Liver (tissue), 7 donors: ENCODE measurements at regions not wholly inside any gene's neighbourhood (a gene's known extent, or its start where the extent isn't known, plus 50 kb on each side); places are given as distances from the start of the nearest gene placed in this dataset.

ENCODE experiments used
- DNase-seq: peaks from one replicate; pipeline ENCODE4 v3.0.0-alpha.2; 2017; ENCODE audit warnings: low spot score
- H3K27ac ChIP-seq, 2 donors: one replicate each; pipeline ENCODE4 v1.7.0; 2013; ENCODE audit warnings: inconsistent platforms in 2 of 2, low read length in 2 of 2, control low read depth in 1 of 2, low read depth in 1 of 2, mild to moderate bottlenecking in 1 of 2
- H3K27me3 ChIP-seq, 4 donors: one replicate each; pipeline versions ENCODE4 v1.6.1 to v1.7.0; 2013; ENCODE audit warnings: low read length in 3 of 4, inconsistent platforms in 1 of 4, mild to moderate bottlenecking in 1 of 4, moderate library complexity in 1 of 4; ENCODE audit not compliant: control insufficient read depth in 4 of 4, insufficient read depth in 4 of 4
- H3K36me3 ChIP-seq, 4 donors: one replicate each; pipeline versions ENCODE4 v1.6.1 to v1.7.0; 2013; ENCODE audit warnings: low read length in 3 of 4, mild to moderate bottlenecking in 3 of 4, low read depth in 1 of 4, moderate library complexity in 1 of 4; ENCODE audit not compliant: control insufficient read depth in 4 of 4, insufficient read depth in 3 of 4
- H3K4me1 ChIP-seq, 4 donors: one replicate each; pipeline versions ENCODE4 v1.6.1 to v1.7.0; 2013; ENCODE audit warnings: low read length in 3 of 4, mild to moderate bottlenecking in 3 of 4, moderate library complexity in 1 of 4; ENCODE audit not compliant: control insufficient read depth in 4 of 4, insufficient read depth in 4 of 4
- H3K4me3 ChIP-seq, 3 donors: one replicate each; pipeline versions ENCODE4 v1.6.1 to v1.7.0; 2013; ENCODE audit warnings: low read length in 3 of 3, control low read depth in 1 of 3, low read depth in 1 of 3, mild to moderate bottlenecking in 1 of 3
- H3K9ac ChIP-seq, 2 donors: one replicate each; pipeline ENCODE4 v1.7.0; 2013; ENCODE audit warnings: low read length in 2 of 2, mild to moderate bottlenecking in 2 of 2, moderate library complexity in 2 of 2, control low read depth in 1 of 2, low read depth in 1 of 2
- H3K9me3 ChIP-seq, 4 donors: one replicate each; pipeline versions ENCODE4 v1.6.1 to v1.7.0; 2013; ENCODE audit warnings: low read length in 3 of 4; ENCODE audit not compliant: control insufficient read depth in 4 of 4
- EGR1 ChIP-seq, 2 donors: IDR thresholded peaks; 2 replicates each; pipeline ENCODE4 v1.6.1; 2016 to 2018; ENCODE audit warnings: antibody characterized with exemption in 2 of 2, low read depth in 2 of 2
- FOXA2 ChIP-seq: IDR thresholded peaks from 2 replicates; pipeline ENCODE4 v1.6.1; 2016; ENCODE audit warnings: antibody characterized with exemption
- GABPA ChIP-seq, 2 donors: IDR thresholded peaks in 1 of 2; conservative IDR thresholded peaks in 1 of 2; 2 replicates each; pipeline ENCODE4 v1.6.1; 2016; ENCODE audit warnings: antibody characterized with exemption in 2 of 2, mild to moderate bottlenecking in 1 of 2, moderate library complexity in 1 of 2
- HNF4A ChIP-seq, 2 donors: conservative IDR thresholded peaks; 2 replicates each; pipeline ENCODE4 v1.6.1; 2016; ENCODE audit warnings: antibody characterized with exemption in 2 of 2, mild to moderate bottlenecking in 2 of 2
- HNF4G ChIP-seq: IDR thresholded peaks from 2 replicates; pipeline ENCODE4 v1.6.1; 2016; ENCODE audit warnings: antibody characterized with exemption
- RAD21 ChIP-seq, 2 donors: IDR thresholded peaks; 2 replicates each; pipeline ENCODE4 v1.6.1; 2016; ENCODE audit warnings: antibody characterized with exemption in 2 of 2, mild to moderate bottlenecking in 2 of 2
- RXRA ChIP-seq, 2 donors: IDR thresholded peaks; 2 replicates each; pipeline ENCODE4 v1.6.1; 2017 to 2018; ENCODE audit warnings: antibody characterized with exemption in 2 of 2, mild to moderate bottlenecking in 1 of 2
- TAF1 ChIP-seq: conservative IDR thresholded peaks from 2 replicates; pipeline ENCODE4 v1.6.1; 2016; ENCODE audit warnings: antibody characterized with exemption, mild to moderate bottlenecking
- YY1 ChIP-seq: IDR thresholded peaks from 2 replicates; pipeline ENCODE4 v1.6.1; 2016; ENCODE audit warnings: antibody characterized with exemption, mild to moderate bottlenecking
- WGBS: extraction: QIAGEN DNeasy Blood & Tissue Kit; methylation state at CpG from one replicate; pipeline ENCODE4 v1.1.7; 2013; 5-methylcytosine and 5-hydroxymethylcytosine counted together
- TF ChIP-seq, protein P1 (sequence below): IDR thresholded peaks from 2 replicates; pipeline ENCODE4 v1.6.1; 2016; ENCODE audit warnings: antibody characterized with exemption
- TF ChIP-seq, protein P2 (sequence below): IDR thresholded peaks from 2 replicates; pipeline ENCODE4 v1.6.1; 2016; ENCODE audit warnings: antibody characterized with exemption
- TF ChIP-seq, protein P3 (sequence below): IDR thresholded peaks from 2 replicates; pipeline ENCODE4 v1.6.1; 2016; ENCODE audit warnings: antibody characterized with exemption, mild to moderate bottlenecking
- donor health status: healthy.
- donor health status: healthy.
- donor health status: healthy.
- donor health status: healthy.

DNA sequence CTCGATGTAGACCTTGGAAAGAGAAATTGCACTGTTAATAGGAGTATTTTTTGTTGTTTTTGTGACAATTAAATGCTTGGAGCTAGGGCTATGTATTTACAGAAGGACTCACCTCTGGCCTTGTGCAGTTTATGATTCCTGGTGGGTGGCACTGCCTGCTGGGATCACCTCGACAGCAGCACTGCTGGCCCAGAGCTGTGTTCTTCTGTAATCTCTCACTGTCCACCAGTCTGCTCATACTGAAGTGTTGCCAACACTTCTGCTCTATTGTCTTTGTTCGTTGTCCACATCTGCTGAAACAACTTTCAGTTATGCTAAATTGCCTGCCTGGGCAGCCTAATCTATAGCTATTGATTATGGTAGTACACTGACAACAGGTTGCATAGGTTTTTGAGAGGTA lies 194.4 kb upstream of the ANK2 start:
- H3K27ac ChIP-seq, result no peak overlapping the region
- TF ChIP-seq YY1, result no peak
- TF ChIP-seq, protein P1, sequence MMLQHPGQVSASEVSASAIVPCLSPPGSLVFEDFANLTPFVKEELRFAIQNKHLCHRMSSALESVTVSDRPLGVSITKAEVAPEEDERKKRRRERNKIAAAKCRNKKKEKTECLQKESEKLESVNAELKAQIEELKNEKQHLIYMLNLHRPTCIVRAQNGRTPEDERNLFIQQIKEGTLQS, result no peak
- TF ChIP-seq RAD21 (IDR thresholded peaks at IDR 0.05), result no peak
- TF ChIP-seq HNF4A (conservative IDR thresholded peaks at IDR 0.05), result no peak
- no peak for TF ChIP-seq GABPA (IDR thresholded peaks at IDR 0.05 in 1 of 2, conservative IDR thresholded peaks at IDR 0.05 in 1 of 2)
- TF ChIP-seq RXRA (IDR thresholded peaks at IDR 0.05), result no peak
- TF ChIP-seq, protein P2, sequence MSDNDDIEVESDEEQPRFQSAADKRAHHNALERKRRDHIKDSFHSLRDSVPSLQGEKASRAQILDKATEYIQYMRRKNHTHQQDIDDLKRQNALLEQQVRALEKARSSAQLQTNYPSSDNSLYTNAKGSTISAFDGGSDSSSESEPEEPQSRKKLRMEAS, result no peak
- TF ChIP-seq, protein P3, sequence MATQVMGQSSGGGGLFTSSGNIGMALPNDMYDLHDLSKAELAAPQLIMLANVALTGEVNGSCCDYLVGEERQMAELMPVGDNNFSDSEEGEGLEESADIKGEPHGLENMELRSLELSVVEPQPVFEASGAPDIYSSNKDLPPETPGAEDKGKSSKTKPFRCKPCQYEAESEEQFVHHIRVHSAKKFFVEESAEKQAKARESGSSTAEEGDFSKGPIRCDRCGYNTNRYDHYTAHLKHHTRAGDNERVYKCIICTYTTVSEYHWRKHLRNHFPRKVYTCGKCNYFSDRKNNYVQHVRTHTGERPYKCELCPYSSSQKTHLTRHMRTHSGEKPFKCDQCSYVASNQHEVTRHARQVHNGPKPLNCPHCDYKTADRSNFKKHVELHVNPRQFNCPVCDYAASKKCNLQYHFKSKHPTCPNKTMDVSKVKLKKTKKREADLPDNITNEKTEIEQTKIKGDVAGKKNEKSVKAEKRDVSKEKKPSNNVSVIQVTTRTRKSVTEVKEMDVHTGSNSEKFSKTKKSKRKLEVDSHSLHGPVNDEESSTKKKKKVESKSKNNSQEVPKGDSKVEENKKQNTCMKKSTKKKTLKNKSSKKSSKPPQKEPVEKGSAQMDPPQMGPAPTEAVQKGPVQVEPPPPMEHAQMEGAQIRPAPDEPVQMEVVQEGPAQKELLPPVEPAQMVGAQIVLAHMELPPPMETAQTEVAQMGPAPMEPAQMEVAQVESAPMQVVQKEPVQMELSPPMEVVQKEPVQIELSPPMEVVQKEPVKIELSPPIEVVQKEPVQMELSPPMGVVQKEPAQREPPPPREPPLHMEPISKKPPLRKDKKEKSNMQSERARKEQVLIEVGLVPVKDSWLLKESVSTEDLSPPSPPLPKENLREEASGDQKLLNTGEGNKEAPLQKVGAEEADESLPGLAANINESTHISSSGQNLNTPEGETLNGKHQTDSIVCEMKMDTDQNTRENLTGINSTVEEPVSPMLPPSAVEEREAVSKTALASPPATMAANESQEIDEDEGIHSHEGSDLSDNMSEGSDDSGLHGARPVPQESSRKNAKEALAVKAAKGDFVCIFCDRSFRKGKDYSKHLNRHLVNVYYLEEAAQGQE, result no peak
- TF ChIP-seq EGR1 (IDR thresholded peaks at IDR 0.05; ENCODE audit: low read depth in 2 of 2), result no peak
- TF ChIP-seq TAF1, result no peak
- no peak for DNase-seq
- no peaks in the 10 kb centered on the region for H3K9me3 ChIP-seq
- no peaks in the 10 kb centered on the region for H3K36me3 ChIP-seq
- H3K27me3 ChIP-seq, result peaks cover 0 to 3% (median 0%) of the 10 kb centered on the region in 4 donors
- H3K4me1 ChIP-seq, result no peaks in the 10 kb centered on the region
- H3K9ac ChIP-seq, result no peak overlapping the region
- no peak overlapping the region for H3K4me3 ChIP-seq
- WGBS, result 56% methylated on average over 3 of the region's 3 CpGs

DNA sequence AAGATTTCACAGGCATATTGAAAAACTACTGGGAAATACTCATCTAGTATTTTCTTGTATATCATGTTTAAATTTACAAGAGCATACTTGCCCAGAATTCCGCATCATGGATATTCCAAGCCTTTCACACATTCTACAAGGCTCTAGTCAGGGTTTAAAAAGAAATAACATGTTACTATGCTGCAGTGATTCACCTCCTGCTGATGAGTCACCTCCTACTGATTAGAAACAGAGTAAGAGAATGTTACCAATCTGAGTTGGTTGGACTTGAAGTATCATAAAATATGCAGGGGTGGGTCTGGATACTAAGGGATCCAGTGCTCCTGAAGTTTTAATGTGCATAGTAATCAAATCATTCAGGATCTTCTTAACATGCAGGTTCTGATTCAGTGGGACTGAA lies 192.0 kb upstream of the ANK2 start:
- no peak overlapping the region for H3K9ac ChIP-seq
- 93% methylated on average over 1 of the region's 1 CpG for WGBS
- no peak overlapping the region for H3K4me3 ChIP-seq
- no peaks in the 10 kb centered on the region for H3K9me3 ChIP-seq
- no peaks in the 10 kb centered on the region for H3K27me3 ChIP-seq
- no peak for DNase-seq
- no peak overlapping the region for H3K27ac ChIP-seq
- no peak for TF ChIP-seq RXRA (IDR thresholded peaks at IDR 0.05)
- TF ChIP-seq TAF1, result no peak
- TF ChIP-seq FOXA2, result no peak
- no peak for TF ChIP-seq HNF4G
- no peak for TF ChIP-seq GABPA (IDR thresholded peaks at IDR 0.05 in 1 of 2, conservative IDR thresholded peaks at IDR 0.05 in 1 of 2)
- TF ChIP-seq, protein P3, result no peak
- no peaks in the 10 kb centered on the region for H3K36me3 ChIP-seq
- no peaks in the 10 kb centered on the region for H3K4me1 ChIP-seq
